Vagina (tissue), 2 donors: ENCODE measurements at regions not wholly inside any gene's neighbourhood (a gene's known extent, or its start where the extent isn't known, plus 50 kb on each side); places are given as distances from the start of the nearest gene placed in this dataset.

ENCODE experiments used
- DNase-seq, 2 donors: peaks; one replicate each; pipeline ENCODE4 v3.0.0-alpha.2; 2017; ENCODE audit errors: extremely low spot score in 2 of 2
- H3K27ac ChIP-seq: fragments of 200-600 bp; sonication (generic); one replicate; pipeline ENCODE4 v1.5.1; 2019
- H3K27me3 ChIP-seq: fragments of 200-600 bp; sonication (generic); one replicate; pipeline ENCODE4 v1.5.1; 2019
- H3K36me3 ChIP-seq, 2 donors: fragments of 200-600 bp; sonication (generic); one replicate each; pipeline ENCODE4 v1.5.1; 2017 to 2019
- H3K4me1 ChIP-seq: fragments of 200-600 bp; sonication (generic); one replicate; pipeline ENCODE4 v1.5.1; 2019
- H3K4me3 ChIP-seq, 2 donors: fragments of 200-600 bp; sonication (generic); 1 replicate in 1 of 2; 2 replicates in 1 of 2; pipeline ENCODE4 v1.5.1; 2016 to 2019
- H3K9me3 ChIP-seq: fragments of 200-600 bp; sonication (generic); one replicate; pipeline ENCODE4 v1.5.1; 2019
- CTCF ChIP-seq, 3 experiments: fragments of 450-650 bp in 2 of 3; fragments of 200-600 bp in 1 of 3; sonication (generic) in 1 of 3; IDR thresholded peaks; one replicate each; pipeline ENCODE4 v1.5.1; 2017 to 2019; ENCODE audit warnings: antibody characterized with exemption in 3 of 3, mild to moderate bottlenecking in 2 of 3, moderate library complexity in 2 of 3
- POLR2A ChIP-seq, 2 donors: fragments of 450-650 bp; IDR thresholded peaks; one replicate each; pipeline ENCODE4 v1.6.1; 2017; ENCODE audit warnings: antibody characterized with exemption in 2 of 2, mild to moderate bottlenecking in 2 of 2, moderate library complexity in 2 of 2
- POLR2AphosphoS5 ChIP-seq, 2 donors: sonication (generic); formaldehyde crosslinking; IDR thresholded peaks; one replicate each; pipeline ENCODE4 v1.9.0; 2017; ENCODE audit warnings: antibody characterized with exemption in 2 of 2, mild to moderate bottlenecking in 2 of 2, low read depth in 1 of 2; ENCODE audit not compliant: insufficient read depth in 1 of 2
- intact Hi-C: fragments of 100-400 bp; cut with DNase I; formaldehyde crosslinking; loops from one replicate; pipeline ENCODE4 v1.15.1; 2023

- Histone ChIP-seq H3K27me3 (no peaks in the 10 kb centered on the region), H3K9me3 (no peaks in the 10 kb centered on the region), H3K36me3 (no peaks in the 10 kb centered on the region), H3K27ac (no peak overlapping the region), H3K4me3 (no peak overlapping the region), H3K4me1 (no peaks in the 10 kb centered on the region)
- intact Hi-C loops = no loop called here
- TF ChIP-seq POLR2AphosphoS5 (IDR thresholded peaks at IDR 0.05; ENCODE audit: insufficient read depth in 1 of 2, low read depth in 1 of 2) = no peak
- no peak for TF ChIP-seq POLR2A (IDR thresholded peaks at IDR 0.05)
- TF ChIP-seq CTCF (IDR thresholded peaks at IDR 0.05) = no peak
- DNase-seq = no peak
These were observed 104.9 kb downstream of the DUSP10 start for GRCh38 chr1:221636967-221637366.

- H3K36me3 ChIP-seq = no peaks in the 10 kb centered on the region
- DNase-seq = no peak
- no peak overlapping the region for H3K4me3 ChIP-seq
- no peak for TF ChIP-seq POLR2A (IDR thresholded peaks at IDR 0.05)
- no peak for TF ChIP-seq POLR2AphosphoS5 (IDR thresholded peaks at IDR 0.05; ENCODE audit: insufficient read depth in 1 of 2, low read depth in 1 of 2)
- no peak for TF ChIP-seq CTCF (IDR thresholded peaks at IDR 0.05)
- no peaks in the 10 kb centered on the region for H3K4me1 ChIP-seq
- no peaks in the 10 kb centered on the region for H3K9me3 ChIP-seq
- H3K27ac ChIP-seq = no peak overlapping the region
- no peaks in the 10 kb centered on the region for H3K27me3 ChIP-seq
- intact Hi-C loops = no loop called here
These were observed 104.2 kb downstream of the DUSP10 start for GRCh38 chr1:221637641-221638041.

- intact Hi-C loops = no loop called here
- H3K36me3 ChIP-seq = no peaks in the 10 kb centered on the region
- no peak for DNase-seq
- no peaks in the 10 kb centered on the region for H3K27me3 ChIP-seq
- no peak overlapping the region for H3K27ac ChIP-seq
- H3K9me3 ChIP-seq = no peaks in the 10 kb centered on the region
- no peak overlapping the region for H3K4me3 ChIP-seq
- peaks cover 6% of the 10 kb centered on the region for H3K4me1 ChIP-seq
- TF ChIP-seq POLR2AphosphoS5 (IDR thresholded peaks at IDR 0.05; ENCODE audit: insufficient read depth in 1 of 2, low read depth in 1 of 2) (no peak), POLR2A (IDR thresholded peaks at IDR 0.05) (no peak), CTCF (IDR thresholded peaks at IDR 0.05) (no peak)
These were observed 103.3 kb downstream of the DUSP10 start for GRCh38 chr1:221638595-221638994.

- no peak for DNase-seq
- no peak overlapping the region for H3K27ac ChIP-seq
- no peaks in the 10 kb centered on the region for H3K27me3 ChIP-seq
- TF ChIP-seq POLR2A (IDR thresholded peaks at IDR 0.05) = no peak
- no peaks in the 10 kb centered on the region for H3K9me3 ChIP-seq
- intact Hi-C loops = no loop called here
- H3K36me3 ChIP-seq = no peaks in the 10 kb centered on the region
- no peak overlapping the region for H3K4me3 ChIP-seq
- H3K4me1 ChIP-seq = peaks cover 14% of the 10 kb centered on the region
These were observed 100.1 kb downstream of the DUSP10 start for GRCh38 chr1:221641811-221642210.

- H3K9me3 ChIP-seq = no peaks in the 10 kb centered on the region
- no peaks in the 10 kb centered on the region for H3K36me3 ChIP-seq
- no peak for DNase-seq
- peaks cover 14% of the 10 kb centered on the region for H3K4me1 ChIP-seq
- no peaks in the 10 kb centered on the region for H3K27me3 ChIP-seq
- intact Hi-C loops = no loop called here
- no peak overlapping the region for H3K4me3 ChIP-seq
- TF ChIP-seq POLR2AphosphoS5 (IDR thresholded peaks at IDR 0.05; ENCODE audit: insufficient read depth in 1 of 2, low read depth in 1 of 2) (no peak), CTCF (IDR thresholded peaks at IDR 0.05) (no peak)
- H3K27ac ChIP-seq = no peak overlapping the region
These were observed 98.3 kb downstream of the DUSP10 start for GRCh38 chr1:221643404-221644144.
